HEK293T (cell line): ENCODE measurements at regions not wholly inside any gene's neighbourhood (a gene's known extent, or its start where the extent isn't known, plus 50 kb on each side); places are given as distances from the start of the nearest gene placed in this dataset.
"Not testable (repeated sequence)": the region's sequence is repeated elsewhere in the genome, so short reads cannot be mapped to it uniquely, and the experiment has no call there.

Source experiments
- ARNT ChIP-seq: fragments of 450-650 bp; IDR thresholded peaks from 2 replicates; pipeline ENCODE4 v1.6.1; 2017; ENCODE audit warnings: mild to moderate bottlenecking
- BHLHE40 ChIP-seq: fragments of 450-650 bp; IDR thresholded peaks from 2 replicates; pipeline ENCODE4 v1.6.1; 2016; ENCODE audit warnings: mild to moderate bottlenecking, moderate library complexity, borderline replicate concordance
- ELF4 ChIP-seq: fragments of 450-650 bp; IDR thresholded peaks from 2 replicates; pipeline ENCODE4 v1.6.1; 2017; ENCODE audit warnings: antibody characterized with exemption
- FOXK2 ChIP-seq: fragments of 450-650 bp; IDR thresholded peaks from 2 replicates; pipeline ENCODE4 v1.6.1; 2016; ENCODE audit warnings: mild to moderate bottlenecking
- HDGF ChIP-seq: fragments of 450-650 bp; IDR thresholded peaks from 2 replicates; pipeline ENCODE4 v1.6.1; 2017; ENCODE audit warnings: antibody characterized with exemption, borderline replicate concordance
- LEF1 ChIP-seq: fragments of 450-650 bp; IDR thresholded peaks from 2 replicates; pipeline ENCODE4 v1.6.1; 2017; ENCODE audit warnings: mild to moderate bottlenecking, borderline replicate concordance
- SP1 ChIP-seq: fragments of 450-650 bp; IDR thresholded peaks from 2 replicates; pipeline ENCODE4 v1.6.1; 2017
- SUZ12 ChIP-seq: fragments of 450-650 bp; IDR thresholded peaks from 2 replicates; pipeline ENCODE4 v1.6.1; 2016; ENCODE audit warnings: mild to moderate bottlenecking
- TARDBP ChIP-seq: fragments of 450-650 bp; IDR thresholded peaks from 2 replicates; pipeline ENCODE4 v1.6.1; 2016

GRCh38 chr2:87499860-87500259, 248.0 kb upstream of the PLGLB2 start:
- not testable (repeated sequence) for TF ChIP-seq BHLHE40, FOXK2, ELF4, HDGF, SUZ12, TARDBP, LEF1, SP1, ARNT
